ENCODE measurements at regions not wholly inside any gene's neighbourhood (a gene's known extent, or its start where the extent isn't known, plus 50 kb on each side); places are given as distances from the start of the nearest gene placed in this dataset.

DNA sequence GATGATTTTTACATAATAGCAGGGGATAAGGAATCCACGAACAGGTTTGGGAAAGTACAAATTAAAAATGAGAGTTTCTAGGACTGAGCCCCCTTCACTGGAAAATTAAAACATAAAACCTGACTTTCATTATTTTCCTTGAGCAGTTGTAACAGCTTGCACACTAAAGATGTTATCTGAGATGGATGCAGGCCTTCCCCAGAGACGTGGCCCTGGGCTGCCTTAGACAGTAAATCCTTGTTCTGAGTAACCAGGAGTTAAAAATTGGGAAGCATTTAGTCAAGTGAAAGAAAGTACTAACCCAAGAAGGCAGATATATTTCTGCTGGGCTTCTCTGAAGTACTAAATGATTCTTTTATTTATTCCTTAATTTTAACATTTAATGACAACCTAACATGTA lies 432.2 kb upstream of the KIF2B start:
- H3K36me3 Mint-ChIP-seq (ENCODE audit: insufficient read depth, unreplicated experiment), result no peaks in the 10 kb centered on the region
- TF ChIP-seq, protein P1, sequence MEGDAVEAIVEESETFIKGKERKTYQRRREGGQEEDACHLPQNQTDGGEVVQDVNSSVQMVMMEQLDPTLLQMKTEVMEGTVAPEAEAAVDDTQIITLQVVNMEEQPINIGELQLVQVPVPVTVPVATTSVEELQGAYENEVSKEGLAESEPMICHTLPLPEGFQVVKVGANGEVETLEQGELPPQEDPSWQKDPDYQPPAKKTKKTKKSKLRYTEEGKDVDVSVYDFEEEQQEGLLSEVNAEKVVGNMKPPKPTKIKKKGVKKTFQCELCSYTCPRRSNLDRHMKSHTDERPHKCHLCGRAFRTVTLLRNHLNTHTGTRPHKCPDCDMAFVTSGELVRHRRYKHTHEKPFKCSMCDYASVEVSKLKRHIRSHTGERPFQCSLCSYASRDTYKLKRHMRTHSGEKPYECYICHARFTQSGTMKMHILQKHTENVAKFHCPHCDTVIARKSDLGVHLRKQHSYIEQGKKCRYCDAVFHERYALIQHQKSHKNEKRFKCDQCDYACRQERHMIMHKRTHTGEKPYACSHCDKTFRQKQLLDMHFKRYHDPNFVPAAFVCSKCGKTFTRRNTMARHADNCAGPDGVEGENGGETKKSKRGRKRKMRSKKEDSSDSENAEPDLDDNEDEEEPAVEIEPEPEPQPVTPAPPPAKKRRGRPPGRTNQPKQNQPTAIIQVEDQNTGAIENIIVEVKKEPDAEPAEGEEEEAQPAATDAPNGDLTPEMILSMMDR (IDR thresholded peaks at IDR 0.05; ENCODE audit: unreplicated experiment), result no peak
- no peak overlapping the region for H3K4me3 Mint-ChIP-seq (ENCODE audit: unreplicated experiment)
- POLR2A ChIA-PET, result interaction anchor here (0.6 kb wide), 1 partner anchor 454 kb away, joined by 3 read pairs; no protein-coding TSS in a partner anchor
- H3K9me3 Mint-ChIP-seq (ENCODE audit: unreplicated experiment), result no peaks in the 10 kb centered on the region
- CTCF ChIA-PET, result no interaction called here
- H3K27ac Mint-ChIP-seq (ENCODE audit: low read depth, unreplicated experiment), result no peak overlapping the region
- intact Hi-C loops (cut with micrococcal nuclease), result no loop called here
- no peaks in the 10 kb centered on the region for H3K4me1 Mint-ChIP-seq (ENCODE audit: insufficient read depth, unreplicated experiment)
- no TSS peak for BruUV-seq (replicated peaks)
- DNase-seq (ENCODE audit: unreplicated experiment), result no peak
- no peaks in the 10 kb centered on the region for H3K27me3 Mint-ChIP-seq (ENCODE audit: insufficient read depth, unreplicated experiment)

GRCh38 chr17:53387745-53388144 lies 435.0 kb upstream of the KIF2B start:
- H3K4me1 Mint-ChIP-seq (ENCODE audit: insufficient read depth, unreplicated experiment), result no peaks in the 10 kb centered on the region
- no peak overlapping the region for H3K27ac Mint-ChIP-seq (ENCODE audit: low read depth, unreplicated experiment)
- TF ChIP-seq, protein P1 (IDR thresholded peaks at IDR 0.05; ENCODE audit: unreplicated experiment), result no peak
- H3K36me3 Mint-ChIP-seq (ENCODE audit: insufficient read depth, unreplicated experiment), result no peaks in the 10 kb centered on the region
- CTCF ChIA-PET, result no interaction called here
- intact Hi-C loops (cut with micrococcal nuclease), result no loop called here
- no peaks in the 10 kb centered on the region for H3K27me3 Mint-ChIP-seq (ENCODE audit: insufficient read depth, unreplicated experiment)
- H3K4me3 Mint-ChIP-seq (ENCODE audit: unreplicated experiment), result no peak overlapping the region
- no peak for DNase-seq (ENCODE audit: unreplicated experiment)
- BruUV-seq (replicated peaks), result no TSS peak
- POLR2A ChIA-PET, result no interaction called here
- H3K9me3 Mint-ChIP-seq (ENCODE audit: unreplicated experiment), result no peaks in the 10 kb centered on the region

- TF ChIP-seq, protein P1 (IDR thresholded peaks at IDR 0.05; ENCODE audit: unreplicated experiment), result no peak
- Mint-ChIP-seq H3K36me3 (ENCODE audit: insufficient read depth, unreplicated experiment) (no peaks in the 10 kb centered on the region), H3K27me3 (ENCODE audit: insufficient read depth, unreplicated experiment) (peaks cover 37% of the 10 kb centered on the region), H3K4me1 (ENCODE audit: insufficient read depth, unreplicated experiment) (peaks cover 14% of the 10 kb centered on the region), H3K9me3 (ENCODE audit: unreplicated experiment) (peaks cover 6% of the 10 kb centered on the region), H3K27ac (ENCODE audit: low read depth, unreplicated experiment) (no peak overlapping the region), H3K4me3 (ENCODE audit: unreplicated experiment) (no peak overlapping the region)
- intact Hi-C loops (cut with micrococcal nuclease), result no loop called here
- CTCF ChIA-PET, result interaction anchor here (0.7 kb wide), 1 partner anchor 818 kb away, joined by 3 read pairs; no protein-coding TSS in a partner anchor
- peak; percentile 91 for DNase-seq (ENCODE audit: unreplicated experiment)
- POLR2A ChIA-PET, result interaction anchor here (0.6 to 1.0 kb wide), 6 partner anchors 10 to 1051 kb away, joined by 3 read pairs; no protein-coding TSS in a partner anchor
- BruUV-seq (replicated peaks), result no TSS peak
Measured at GRCh38 chr17:53353919-53354351, 468.8 kb upstream of the KIF2B start.

DNA sequence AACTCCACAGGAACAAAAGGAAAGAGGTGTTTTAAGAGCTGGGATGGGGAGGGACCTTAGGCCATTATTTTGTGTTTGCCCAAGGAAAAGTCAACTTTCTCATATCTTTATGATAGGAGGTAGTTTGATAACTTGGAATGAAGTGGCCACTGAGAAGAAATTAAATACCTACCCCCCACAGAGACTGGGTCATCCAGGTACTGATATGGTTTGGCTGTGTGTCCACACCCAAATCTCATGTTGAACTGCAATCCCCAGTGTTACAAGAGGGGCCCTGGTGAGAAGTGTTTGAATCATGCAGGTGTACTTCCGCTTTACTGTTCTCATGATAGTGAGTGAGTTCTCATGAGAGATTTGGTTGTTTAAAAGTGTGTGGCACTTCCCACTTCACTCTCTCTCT lies 477.9 kb upstream of the KIF2B start:
- no TSS peak for BruUV-seq (replicated peaks)
- TF ChIP-seq, protein P1 (IDR thresholded peaks at IDR 0.05; ENCODE audit: unreplicated experiment), result no peak
- H3K36me3 Mint-ChIP-seq (ENCODE audit: insufficient read depth, unreplicated experiment), result no peaks in the 10 kb centered on the region
- H3K27ac Mint-ChIP-seq (ENCODE audit: low read depth, unreplicated experiment), result no peak overlapping the region
- no peak for DNase-seq (ENCODE audit: unreplicated experiment)
- ChIA-PET POLR2A (no interaction called here), CTCF (no interaction called here)
- no peaks in the 10 kb centered on the region for H3K4me1 Mint-ChIP-seq (ENCODE audit: insufficient read depth, unreplicated experiment)
- intact Hi-C loops (cut with micrococcal nuclease), result no loop called here
- H3K9me3 Mint-ChIP-seq (ENCODE audit: unreplicated experiment), result peaks cover 8% of the 10 kb centered on the region
- no peak overlapping the region for H3K4me3 Mint-ChIP-seq (ENCODE audit: unreplicated experiment)
- peaks cover 11% of the 10 kb centered on the region for H3K27me3 Mint-ChIP-seq (ENCODE audit: insufficient read depth, unreplicated experiment)
